ENCODE measurements at regions not wholly inside any gene's neighbourhood (a gene's known extent, or its start where the extent isn't known, plus 50 kb on each side); places are given as distances from the start of the nearest gene placed in this dataset.
A peak's percentile ranks its signal among the peaks of the same experiment; 100 is the strongest.

GRCh38 chr1:187306710-187307415, 478.1 kb downstream of the PLA2G4A start:
- peak; percentile 33 for DNase-seq (ENCODE audit: low read depth, low spot score)

- no peak for DNase-seq (ENCODE audit: low read depth, low spot score)
Observed at GRCh38 chr1:187310038-187310631, 481.4 kb downstream of the PLA2G4A start.

GRCh38 chr1:187313115-187313514, 484.4 kb downstream of the PLA2G4A start:
- DNase-seq (ENCODE audit: low read depth, low spot score), result peak; percentile 0

GRCh38 chr1:187326557-187326956, 497.8 kb downstream of the PLA2G4A start:
- DNase-seq (ENCODE audit: low read depth, low spot score), result no peak

GRCh38 chr1:187336441-187337168, 507.9 kb downstream of the PLA2G4A start:
- no peak for DNase-seq (ENCODE audit: low read depth, low spot score)

- peak; percentile 0 for DNase-seq (ENCODE audit: low read depth, low spot score)
Observed at GRCh38 chr1:187338762-187339412, 510.1 kb downstream of the PLA2G4A start.

GRCh38 chr1:187342495-187342894, 513.7 kb downstream of the PLA2G4A start:
- DNase-seq (ENCODE audit: low read depth, low spot score), result no peak

GRCh38 chr1:187374082-187374481, 545.3 kb downstream of the PLA2G4A start:
- DNase-seq (ENCODE audit: low read depth, low spot score), result no peak

GRCh38 chr1:187374742-187375141, 546.0 kb downstream of the PLA2G4A start:
- no peak for DNase-seq (ENCODE audit: low read depth, low spot score)

GRCh38 chr1:187383366-187383765, 554.6 kb downstream of the PLA2G4A start:
- no peak for DNase-seq (ENCODE audit: low read depth, low spot score)

GRCh38 chr1:187384504-187384903, 555.8 kb downstream of the PLA2G4A start:
- DNase-seq (ENCODE audit: low read depth, low spot score), result no peak

- peak; percentile 6 for DNase-seq (ENCODE audit: low read depth, low spot score)
Observed at GRCh38 chr1:187390215-187390818, 561.6 kb downstream of the PLA2G4A start.

- peak; percentile 23 for DNase-seq (ENCODE audit: low read depth, low spot score)
Observed at GRCh38 chr1:187396226-187396625, 567.5 kb downstream of the PLA2G4A start.

- no peak for DNase-seq (ENCODE audit: low read depth, low spot score)
Observed at GRCh38 chr1:187396929-187397796, 568.4 kb downstream of the PLA2G4A start.

- DNase-seq (ENCODE audit: low read depth, low spot score), result peak; percentile 61
Observed at GRCh38 chr1:187408212-187409004, 579.7 kb downstream of the PLA2G4A start.

GRCh38 chr1:187409341-187409740, 580.6 kb downstream of the PLA2G4A start:
- peak; percentile 53 for DNase-seq (ENCODE audit: low read depth, low spot score)

GRCh38 chr1:187411118-187411517, 582.4 kb downstream of the PLA2G4A start:
- DNase-seq (ENCODE audit: low read depth, low spot score), result no peak

- peak; percentile 5 for DNase-seq (ENCODE audit: low read depth, low spot score)
Observed at GRCh38 chr1:187413405-187414169, 584.8 kb downstream of the PLA2G4A start.

- peak; percentile 38 for DNase-seq (ENCODE audit: low read depth, low spot score)
Observed at GRCh38 chr1:187415065-187415464, 586.3 kb downstream of the PLA2G4A start.
